ENCODE measurements at regions not wholly inside any gene's neighbourhood (a gene's known extent, or its start where the extent isn't known, plus 50 kb on each side); places are given as distances from the start of the nearest gene placed in this dataset.

DNA sequence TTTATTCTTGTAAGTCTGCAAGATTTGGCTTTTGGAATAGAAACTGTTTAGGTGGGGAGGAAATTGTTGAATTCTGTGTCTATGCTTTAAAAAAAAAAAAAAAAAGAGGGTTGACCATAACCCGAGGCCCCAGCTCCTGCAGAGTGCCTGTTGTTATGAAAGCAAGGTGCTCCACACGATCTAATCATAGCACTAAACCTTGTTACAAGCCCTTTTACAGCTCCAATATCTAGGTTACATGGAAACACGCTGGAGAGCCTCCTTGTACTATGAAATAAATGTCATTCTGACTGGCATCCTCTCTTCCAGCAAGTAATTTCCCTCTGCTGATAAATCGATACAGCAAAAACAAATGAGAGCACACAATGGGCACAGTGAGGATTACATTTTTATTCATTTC is 303.1 kb upstream of the SOX5 start:
- no peak for TF ChIP-seq EZH2 (IDR thresholded peaks at IDR 0.05; ENCODE audit: insufficient read depth, low read length)
- TF ChIP-seq, protein P1, sequence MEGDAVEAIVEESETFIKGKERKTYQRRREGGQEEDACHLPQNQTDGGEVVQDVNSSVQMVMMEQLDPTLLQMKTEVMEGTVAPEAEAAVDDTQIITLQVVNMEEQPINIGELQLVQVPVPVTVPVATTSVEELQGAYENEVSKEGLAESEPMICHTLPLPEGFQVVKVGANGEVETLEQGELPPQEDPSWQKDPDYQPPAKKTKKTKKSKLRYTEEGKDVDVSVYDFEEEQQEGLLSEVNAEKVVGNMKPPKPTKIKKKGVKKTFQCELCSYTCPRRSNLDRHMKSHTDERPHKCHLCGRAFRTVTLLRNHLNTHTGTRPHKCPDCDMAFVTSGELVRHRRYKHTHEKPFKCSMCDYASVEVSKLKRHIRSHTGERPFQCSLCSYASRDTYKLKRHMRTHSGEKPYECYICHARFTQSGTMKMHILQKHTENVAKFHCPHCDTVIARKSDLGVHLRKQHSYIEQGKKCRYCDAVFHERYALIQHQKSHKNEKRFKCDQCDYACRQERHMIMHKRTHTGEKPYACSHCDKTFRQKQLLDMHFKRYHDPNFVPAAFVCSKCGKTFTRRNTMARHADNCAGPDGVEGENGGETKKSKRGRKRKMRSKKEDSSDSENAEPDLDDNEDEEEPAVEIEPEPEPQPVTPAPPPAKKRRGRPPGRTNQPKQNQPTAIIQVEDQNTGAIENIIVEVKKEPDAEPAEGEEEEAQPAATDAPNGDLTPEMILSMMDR (IDR thresholded peaks at IDR 0.05; ENCODE audit: insufficient read depth, low read depth, low read length): no peak
- DNase-seq (ENCODE audit: low read depth) (no peak), FAIRE-seq (no peak)
- Histone ChIP-seq H3K27ac (ENCODE audit: low read depth, low read length) (no peak overlapping the region), H3K36me3 (ENCODE audit: insufficient read depth, low read length) (no peaks in the 10 kb centered on the region), H3K79me2 (ENCODE audit: insufficient read depth, low read length) (no peaks in the 10 kb centered on the region), H3K9me3 (ENCODE audit: insufficient read depth, low read depth, low read length) (no peaks in the 10 kb centered on the region), H3K4me3 (ENCODE audit: insufficient read depth, low read depth, low read length) (no peak overlapping the region), H4K20me1 (ENCODE audit: insufficient read depth, low read length) (no peaks in the 10 kb centered on the region), H3K4me1 (ENCODE audit: insufficient read depth, low read length) (no peaks in the 10 kb centered on the region), H3K27me3 (ENCODE audit: insufficient read depth, low read length) (no peaks in the 10 kb centered on the region), H3K4me2 (ENCODE audit: low read length) (no peak overlapping the region), H3K9ac (ENCODE audit: low read length) (no peak overlapping the region), H2AFZ (ENCODE audit: low read depth, low read length) (no peak overlapping the region)
- Mint-ChIP-seq H3K27me3 (ENCODE audit: low read depth, unreplicated experiment) (no peaks in the 10 kb centered on the region), H3K4me1 (ENCODE audit: low read depth, unreplicated experiment) (no peaks in the 10 kb centered on the region), H3K27ac (ENCODE audit: unreplicated experiment) (no peak overlapping the region), H3K36me3 (ENCODE audit: low read depth, unreplicated experiment) (no peaks in the 10 kb centered on the region), H3K4me3 (ENCODE audit: unreplicated experiment) (no peak overlapping the region), H3K9me3 (ENCODE audit: unreplicated experiment) (no peaks in the 10 kb centered on the region)

GRCh38 chr12:24246934-24247333 is 297.5 kb upstream of the SOX5 start:
- Mint-ChIP-seq H3K4me3 (ENCODE audit: unreplicated experiment) (no peak overlapping the region), H3K27me3 (ENCODE audit: low read depth, unreplicated experiment) (no peaks in the 10 kb centered on the region), H3K27ac (ENCODE audit: unreplicated experiment) (no peak overlapping the region), H3K9me3 (ENCODE audit: unreplicated experiment) (no peaks in the 10 kb centered on the region), H3K4me1 (ENCODE audit: low read depth, unreplicated experiment) (no peaks in the 10 kb centered on the region), H3K36me3 (ENCODE audit: low read depth, unreplicated experiment) (no peaks in the 10 kb centered on the region)
- H4K20me1 ChIP-seq (ENCODE audit: insufficient read depth, low read length): no peaks in the 10 kb centered on the region
- no peaks in the 10 kb centered on the region for H3K27me3 ChIP-seq (ENCODE audit: insufficient read depth, low read length)
- H3K9me3 ChIP-seq (ENCODE audit: insufficient read depth, low read depth, low read length): no peaks in the 10 kb centered on the region
- TF ChIP-seq, protein P1 (IDR thresholded peaks at IDR 0.05; ENCODE audit: insufficient read depth, low read depth, low read length): no peak
- TF ChIP-seq EZH2 (IDR thresholded peaks at IDR 0.05; ENCODE audit: insufficient read depth, low read length): no peak
- no peak overlapping the region for H3K4me3 ChIP-seq (ENCODE audit: insufficient read depth, low read depth, low read length)
- no peak overlapping the region for H3K27ac ChIP-seq (ENCODE audit: low read depth, low read length)
- FAIRE-seq (no peak), DNase-seq (ENCODE audit: low read depth) (no peak)
- H3K9ac ChIP-seq (ENCODE audit: low read length): no peak overlapping the region
- H3K4me2 ChIP-seq (ENCODE audit: low read length): no peak overlapping the region
- H3K79me2 ChIP-seq (ENCODE audit: insufficient read depth, low read length): no peaks in the 10 kb centered on the region
- no peak overlapping the region for H2AFZ ChIP-seq (ENCODE audit: low read depth, low read length)
- no peaks in the 10 kb centered on the region for H3K36me3 ChIP-seq (ENCODE audit: insufficient read depth, low read length)
- H3K4me1 ChIP-seq (ENCODE audit: insufficient read depth, low read length): no peaks in the 10 kb centered on the region

- FAIRE-seq: no peak
These were observed 296.9 kb upstream of the SOX5 start for GRCh38 chr12:24246376-24246775.

More at GRCh38 chr12:24246376-24246775, 296.9 kb upstream of the SOX5 start:
- Histone ChIP-seq H3K27ac (ENCODE audit: low read depth, low read length) (no peak overlapping the region), H4K20me1 (ENCODE audit: insufficient read depth, low read length) (no peaks in the 10 kb centered on the region), H2AFZ (ENCODE audit: low read depth, low read length) (no peak overlapping the region), H3K79me2 (ENCODE audit: insufficient read depth, low read length) (no peaks in the 10 kb centered on the region), H3K4me2 (ENCODE audit: low read length) (no peak overlapping the region), H3K9me3 (ENCODE audit: insufficient read depth, low read depth, low read length) (no peaks in the 10 kb centered on the region), H3K27me3 (ENCODE audit: insufficient read depth, low read length) (no peaks in the 10 kb centered on the region), H3K36me3 (ENCODE audit: insufficient read depth, low read length) (no peaks in the 10 kb centered on the region), H3K9ac (ENCODE audit: low read length) (no peak overlapping the region), H3K4me3 (ENCODE audit: insufficient read depth, low read depth, low read length) (no peak overlapping the region), H3K4me1 (ENCODE audit: insufficient read depth, low read length) (no peaks in the 10 kb centered on the region)
- Mint-ChIP-seq H3K36me3 (ENCODE audit: low read depth, unreplicated experiment) (no peaks in the 10 kb centered on the region), H3K4me3 (ENCODE audit: unreplicated experiment) (no peak overlapping the region), H3K27me3 (ENCODE audit: low read depth, unreplicated experiment) (no peaks in the 10 kb centered on the region), H3K9me3 (ENCODE audit: unreplicated experiment) (no peaks in the 10 kb centered on the region), H3K4me1 (ENCODE audit: low read depth, unreplicated experiment) (no peaks in the 10 kb centered on the region), H3K27ac (ENCODE audit: unreplicated experiment) (no peak overlapping the region)
- no peak for TF ChIP-seq EZH2 (IDR thresholded peaks at IDR 0.05; ENCODE audit: insufficient read depth, low read length)
- TF ChIP-seq, protein P1 (IDR thresholded peaks at IDR 0.05; ENCODE audit: insufficient read depth, low read depth, low read length): no peak
- DNase-seq (ENCODE audit: low read depth): no peak
